ENCODE measurements at regions not wholly inside any gene's neighbourhood (a gene's known extent, or its start where the extent isn't known, plus 50 kb on each side); places are given as distances from the start of the nearest gene placed in this dataset.

- Mint-ChIP-seq H3K36me3 (ENCODE audit: low read depth) (no peaks in the 10 kb centered on the region), H3K27me3 (no peaks in the 10 kb centered on the region), H3K4me1 (no peaks in the 10 kb centered on the region), H3K4me3 (no peak overlapping the region), H3K27ac (no peak overlapping the region), H3K9me3 (no peaks in the 10 kb centered on the region)
- TF ChIP-seq CTCF (IDR thresholded peaks at IDR 0.05) = no peak
- ATAC-seq (ENCODE audit: low read depth) (no peak), DNase-seq (no peak)
- ChIA-PET POLR2A (no interaction called here), CTCF (no interaction called here)
- intact Hi-C loops (cut with micrococcal nuclease) = no loop called here
Measured at GRCh38 chr5:116856271-116856670, 281.6 kb upstream of the SEMA6A start.

- Mint-ChIP-seq H3K36me3 (ENCODE audit: low read depth) (no peaks in the 10 kb centered on the region), H3K4me1 (no peaks in the 10 kb centered on the region), H3K27ac (no peak overlapping the region), H3K27me3 (no peaks in the 10 kb centered on the region), H3K9me3 (no peaks in the 10 kb centered on the region), H3K4me3 (no peak overlapping the region)
- intact Hi-C loops (cut with micrococcal nuclease) = no loop called here
- POLR2A ChIA-PET = no interaction called here
- CTCF ChIA-PET = no interaction called here
- no peak for TF ChIP-seq CTCF (IDR thresholded peaks at IDR 0.05)
- DNase-seq (no peak), ATAC-seq (ENCODE audit: low read depth) (no peak)
Measured at GRCh38 chr5:116853992-116854391, 279.4 kb upstream of the SEMA6A start.

- ChIA-PET POLR2A (no interaction called here), CTCF (no interaction called here)
- intact Hi-C loops (cut with micrococcal nuclease) = no loop called here
- no peak overlapping the region for H3K27ac Mint-ChIP-seq
- ATAC-seq (ENCODE audit: low read depth) (no peak), DNase-seq (no peak)
- no peak for TF ChIP-seq CTCF (IDR thresholded peaks at IDR 0.05)
- no peaks in the 10 kb centered on the region for H3K36me3 Mint-ChIP-seq (ENCODE audit: low read depth)
- no peak overlapping the region for H3K4me3 Mint-ChIP-seq
- no peaks in the 10 kb centered on the region for H3K9me3 Mint-ChIP-seq
- no peaks in the 10 kb centered on the region for H3K27me3 Mint-ChIP-seq
- H3K4me1 Mint-ChIP-seq = no peaks in the 10 kb centered on the region
Measured at GRCh38 chr5:116848954-116849581, 274.4 kb upstream of the SEMA6A start.

- intact Hi-C loops (cut with micrococcal nuclease) = no loop called here
- H3K36me3 Mint-ChIP-seq (ENCODE audit: low read depth) = no peaks in the 10 kb centered on the region
- no peak for ATAC-seq (ENCODE audit: low read depth)
- H3K9me3 Mint-ChIP-seq = no peaks in the 10 kb centered on the region
- H3K4me1 Mint-ChIP-seq = no peaks in the 10 kb centered on the region
- H3K4me3 Mint-ChIP-seq = no peak overlapping the region
- H3K27ac Mint-ChIP-seq = no peak overlapping the region
- DNase-seq = no peak
- H3K27me3 Mint-ChIP-seq = no peaks in the 10 kb centered on the region
- TF ChIP-seq CTCF (IDR thresholded peaks at IDR 0.05) = no peak
- POLR2A ChIA-PET = no interaction called here
- CTCF ChIA-PET = no interaction called here
Measured at GRCh38 chr5:116847960-116848359, 273.3 kb upstream of the SEMA6A start.

GRCh38 chr5:116844015-116844414 is 269.4 kb upstream of the SEMA6A start:
- ChIA-PET CTCF (no interaction called here), POLR2A (no interaction called here)
- Mint-ChIP-seq H3K27me3 (no peaks in the 10 kb centered on the region), H3K4me1 (no peaks in the 10 kb centered on the region), H3K27ac (no peak overlapping the region), H3K36me3 (ENCODE audit: low read depth) (no peaks in the 10 kb centered on the region), H3K9me3 (no peaks in the 10 kb centered on the region), H3K4me3 (no peak overlapping the region)
- intact Hi-C loops (cut with micrococcal nuclease) = no loop called here
- ATAC-seq (ENCODE audit: low read depth) = no peak
- TF ChIP-seq CTCF (IDR thresholded peaks at IDR 0.05) = no peak
- DNase-seq = no peak

All from activated B cell treated with CpG ODN at 0.5 μM for 24 hours (primary cell).